ENCODE measurements at regions not wholly inside any gene's neighbourhood (a gene's known extent, or its start where the extent isn't known, plus 50 kb on each side); places are given as distances from the start of the nearest gene placed in this dataset.

- no peak for TF ChIP-seq POLR2A (IDR thresholded peaks at IDR 0.05)
- no peak for TF ChIP-seq POLR2AphosphoS5 (IDR thresholded peaks at IDR 0.05)
- no peak for TF ChIP-seq CTCF (IDR thresholded peaks at IDR 0.05)
- no peak for TF ChIP-seq EP300 (IDR thresholded peaks at IDR 0.05)
- Histone ChIP-seq H3K4me1 (peaks cover 2 to 17% (median 11%) of the 10 kb centered on the region in 4 donors), H3K27me3 (no peaks in the 10 kb centered on the region), H3K36me3 (no peaks in the 10 kb centered on the region), H3K27ac (no peak overlapping the region), H3K4me3 (no peak overlapping the region), H3K9me3 (no peaks in the 10 kb centered on the region)
- 85 to 96% methylated on average over 4 of the region's 4 CpGs for WGBS, 2 donors
- intact Hi-C loops (cut with DNase I) = no loop called here
- no peak for DNase-seq
These were observed 185.6 kb upstream of the TAB2 start for GRCh38 chr6:149131891-149132290.

- intact Hi-C loops (cut with DNase I) = no loop called here
- Histone ChIP-seq H3K27ac (no peak overlapping the region), H3K4me3 (no peak overlapping the region), H3K4me1 (peaks cover 2 to 17% (median 11%) of the 10 kb centered on the region in 4 donors), H3K27me3 (no peaks in the 10 kb centered on the region), H3K9me3 (no peaks in the 10 kb centered on the region), H3K36me3 (no peaks in the 10 kb centered on the region)
- TF ChIP-seq POLR2A (IDR thresholded peaks at IDR 0.05) (no peak), CTCF (IDR thresholded peaks at IDR 0.05) (no peak), EP300 (IDR thresholded peaks at IDR 0.05) (no peak)
- 40 to 74% methylated on average over 3 of the region's 3 CpGs for WGBS, 2 donors
- no peak for DNase-seq
These were observed 185.2 kb upstream of the TAB2 start for GRCh38 chr6:149132336-149132735.

- Histone ChIP-seq H3K4me1 (peaks cover 2 to 16% (median 13%) of the 10 kb centered on the region in 4 donors), H3K27me3 (no peaks in the 10 kb centered on the region), H3K4me3 (no peak overlapping the region), H3K9me3 (no peaks in the 10 kb centered on the region), H3K27ac (no peak overlapping the region), H3K36me3 (no peaks in the 10 kb centered on the region)
- no peak for DNase-seq
- intact Hi-C loops (cut with DNase I) = no loop called here
- no peak for TF ChIP-seq EP300 (IDR thresholded peaks at IDR 0.05)
- 56 to 68% methylated on average over 4 of the region's 4 CpGs for WGBS, 2 donors
These were observed 183.0 kb upstream of the TAB2 start for GRCh38 chr6:149134511-149134933.

GRCh38 chr6:149135809-149136208 lies 181.7 kb upstream of the TAB2 start:
- Histone ChIP-seq H3K36me3 (no peaks in the 10 kb centered on the region), H3K4me3 (no peak overlapping the region), H3K4me1 (peaks cover under 1 to 6% (median 2%) of the 10 kb centered on the region in 4 donors), H3K27ac (no peak overlapping the region), H3K27me3 (no peaks in the 10 kb centered on the region), H3K9me3 (no peaks in the 10 kb centered on the region)
- no peak for DNase-seq
- intact Hi-C loops (cut with DNase I) = no loop called here
- TF ChIP-seq POLR2A (IDR thresholded peaks at IDR 0.05) (no peak), CTCF (IDR thresholded peaks at IDR 0.05) (no peak), EP300 (IDR thresholded peaks at IDR 0.05) (no peak), POLR2AphosphoS5 (IDR thresholded peaks at IDR 0.05) (no peak)
- WGBS, 2 donors = 67 to 82% methylated on average over 3 of the region's 3 CpGs

- no peaks in the 10 kb centered on the region for H3K27me3 ChIP-seq
- intact Hi-C loops (cut with DNase I) = no loop called here
- WGBS, 2 donors = 66 to 98% methylated on average over 5 of the region's 5 CpGs
- H3K9me3 ChIP-seq = no peaks in the 10 kb centered on the region
- H3K4me3 ChIP-seq = no peak overlapping the region
- TF ChIP-seq POLR2AphosphoS5 (IDR thresholded peaks at IDR 0.05) (no peak), EP300 (IDR thresholded peaks at IDR 0.05) (no peak), CTCF (IDR thresholded peaks at IDR 0.05) (no peak), POLR2A (IDR thresholded peaks at IDR 0.05) (no peak)
- no peaks in the 10 kb centered on the region for H3K36me3 ChIP-seq
- no peak overlapping the region for H3K27ac ChIP-seq
- peaks cover 0 to 4% (median 0%) of the 10 kb centered on the region in 4 donors for H3K4me1 ChIP-seq
- no peak for DNase-seq
These were observed 181.1 kb upstream of the TAB2 start for GRCh38 chr6:149136273-149136912.

Measured in sigmoid colon (tissue), 6 donors.